Keratinocyte (primary cell): ENCODE measurements at regions not wholly inside any gene's neighbourhood (a gene's known extent, or its start where the extent isn't known, plus 50 kb on each side); places are given as distances from the start of the nearest gene placed in this dataset.

ENCODE experiments used
- DNase-seq: peaks from one replicate; pipeline ENCODE4 v3.0.0-alpha.2; 2011; ENCODE audit warnings: low read depth, missing footprints, low spot score
- FAIRE-seq: peaks from 2 replicates; lab custom pipeline; 2011; peaks lifted over from hg19 to GRCh38; lab: Jason Lieb, UNC
- H2AFZ ChIP-seq: 2 replicates; pipeline ENCODE4 v1.6.0; 2012; ENCODE audit warnings: low read length, control low read depth, inconsistent platforms; ENCODE audit not compliant: control insufficient read depth
- H3K27ac ChIP-seq: 2 replicates; pipeline ENCODE4 v1.5.1; 2011; ENCODE audit warnings: low read length; ENCODE audit not compliant: control insufficient read depth, insufficient read depth
- H3K27me3 ChIP-seq: 3 replicates; pipeline ENCODE4 v1.6.0; 2011; ENCODE audit warnings: low read length; ENCODE audit not compliant: control insufficient read depth, insufficient read depth; ENCODE audit errors: extremely low read depth
- H3K36me3 ChIP-seq, 2 experiments: 2 replicates in 1 of 2; 3 replicates in 1 of 2; pipeline ENCODE4 v1.5.1; 2011; ENCODE audit warnings: low read length in 2 of 2, mild to moderate bottlenecking in 1 of 2; ENCODE audit not compliant: control insufficient read depth in 2 of 2, insufficient read depth in 2 of 2; ENCODE audit errors: extremely low read depth in 1 of 2
- H3K4me1 ChIP-seq: 3 replicates; pipeline ENCODE4 v1.5.1; 2011; ENCODE audit warnings: low read length; ENCODE audit not compliant: control insufficient read depth, insufficient read depth; ENCODE audit errors: extremely low read depth
- H3K4me2 ChIP-seq: 3 replicates; pipeline ENCODE4 v1.6.0; 2011; ENCODE audit warnings: low read depth, low read length; ENCODE audit not compliant: control insufficient read depth, insufficient read depth; ENCODE audit errors: extremely low read depth
- H3K4me3 ChIP-seq, 3 experiments: fragments of 200-600 bp in 1 of 3; sonication (generic) in 1 of 3; 2 replicates in 2 of 3; 3 replicates in 1 of 3; pipeline ENCODE4 v1.5.1; 2011 to 2016; ENCODE audit warnings: low read length in 3 of 3, mild to moderate bottlenecking in 3 of 3, control low read depth in 2 of 3, inconsistent platforms in 1 of 3, low read depth in 1 of 3, mixed read lengths in 1 of 3, mixed run types in 1 of 3, moderate library complexity in 1 of 3; ENCODE audit not compliant: control insufficient read depth in 2 of 3, insufficient read depth in 2 of 3; ENCODE audit errors: extremely low read depth in 1 of 3
- H3K79me2 ChIP-seq: 2 replicates; pipeline ENCODE4 v1.6.0; 2012; ENCODE audit warnings: low read length; ENCODE audit not compliant: control insufficient read depth, insufficient read depth
- H3K9ac ChIP-seq: 3 replicates; pipeline ENCODE4 v1.6.0; 2011; ENCODE audit warnings: low read length; ENCODE audit not compliant: control insufficient read depth, insufficient read depth; ENCODE audit errors: extremely low read depth
- H3K9me1 ChIP-seq: 3 replicates; pipeline ENCODE4 v1.6.0; 2011; ENCODE audit warnings: low read length; ENCODE audit not compliant: control insufficient read depth, insufficient read depth; ENCODE audit errors: extremely low read depth
- H3K9me3 ChIP-seq: 2 replicates; pipeline ENCODE4 v1.5.1; 2012; ENCODE audit warnings: low read depth, low read length; ENCODE audit not compliant: control insufficient read depth
- H4K20me1 ChIP-seq: 3 replicates; pipeline ENCODE4 v1.6.0; 2011; ENCODE audit warnings: low read length; ENCODE audit not compliant: control insufficient read depth, insufficient read depth; ENCODE audit errors: extremely low read depth
- EZH2 ChIP-seq: IDR thresholded peaks from one replicate; pipeline ENCODE4 v1.6.1; 2012; ENCODE audit warnings: inconsistent platforms, mild to moderate bottlenecking, low read length, moderate library complexity
- dilution Hi-C: fragments of 300-500 bp; cut with MboI; formaldehyde crosslinking; loops from one replicate; pipeline ENCODE4 v1.7.0; 2020; ENCODE audit warnings: low sequenced_read_pairs; ENCODE audit not compliant: extremely low pct_ligation_motif_present
- TF ChIP-seq, protein P1 (sequence below), 3 experiments: IDR thresholded peaks in 1 of 3; conservative IDR thresholded peaks in 1 of 3; optimal IDR thresholded peaks in 1 of 3; 2 replicates in 2 of 3; 3 replicates in 1 of 3; pipeline versions ENCODE3 to v1.5.1; 2011; ENCODE audit warnings: low read length in 3 of 3, mild to moderate bottlenecking in 3 of 3, moderate library complexity in 2 of 3, control low read depth in 1 of 3, inconsistent platforms in 1 of 3; ENCODE audit not compliant: insufficient read depth in 2 of 3; ENCODE audit errors: extremely low read depth in 1 of 3

DNA sequence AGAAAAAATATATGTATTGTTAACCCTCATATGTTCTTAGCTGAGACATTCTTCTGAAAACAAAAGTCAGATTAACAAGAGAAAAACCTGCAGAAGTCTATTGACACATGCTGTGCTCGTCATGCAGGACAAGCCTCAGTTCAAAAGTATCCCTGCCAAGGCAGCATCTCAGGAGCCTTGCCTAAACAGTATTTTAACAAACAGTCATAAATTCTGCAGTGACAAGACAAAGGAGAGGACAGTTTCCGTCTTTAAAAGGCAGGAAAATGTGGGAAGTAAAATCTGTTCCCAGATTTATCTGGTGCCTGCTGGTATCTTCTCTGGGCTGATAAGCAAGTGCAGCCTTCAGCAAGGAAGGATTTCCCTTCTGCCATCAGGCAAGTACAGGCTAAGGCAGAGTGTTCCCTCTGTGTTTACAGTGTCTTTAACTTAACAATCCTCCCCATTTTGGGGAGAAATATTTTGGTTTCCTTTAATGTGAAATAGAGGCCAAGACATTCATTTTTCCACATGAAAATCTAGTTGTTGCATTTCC lies 480.2 kb upstream of the CCDC196 start:
- Histone ChIP-seq H3K4me1 (peaks cover 2% of the 10 kb centered on the region), H3K9me1 (no peaks in the 10 kb centered on the region), H3K4me2 (no peak overlapping the region), H3K27ac (no peak overlapping the region), H2AFZ (no peak overlapping the region), H3K36me3 (no peaks in the 10 kb centered on the region), H3K9me3 (no peaks in the 10 kb centered on the region), H3K4me3 (no peak overlapping the region), H3K79me2 (no peaks in the 10 kb centered on the region), H4K20me1 (no peaks in the 10 kb centered on the region), H3K9ac (no peak overlapping the region), H3K27me3 (no peaks in the 10 kb centered on the region)
- dilution Hi-C loops, result no loop called here
- no peak for FAIRE-seq
- TF ChIP-seq, protein P1, sequence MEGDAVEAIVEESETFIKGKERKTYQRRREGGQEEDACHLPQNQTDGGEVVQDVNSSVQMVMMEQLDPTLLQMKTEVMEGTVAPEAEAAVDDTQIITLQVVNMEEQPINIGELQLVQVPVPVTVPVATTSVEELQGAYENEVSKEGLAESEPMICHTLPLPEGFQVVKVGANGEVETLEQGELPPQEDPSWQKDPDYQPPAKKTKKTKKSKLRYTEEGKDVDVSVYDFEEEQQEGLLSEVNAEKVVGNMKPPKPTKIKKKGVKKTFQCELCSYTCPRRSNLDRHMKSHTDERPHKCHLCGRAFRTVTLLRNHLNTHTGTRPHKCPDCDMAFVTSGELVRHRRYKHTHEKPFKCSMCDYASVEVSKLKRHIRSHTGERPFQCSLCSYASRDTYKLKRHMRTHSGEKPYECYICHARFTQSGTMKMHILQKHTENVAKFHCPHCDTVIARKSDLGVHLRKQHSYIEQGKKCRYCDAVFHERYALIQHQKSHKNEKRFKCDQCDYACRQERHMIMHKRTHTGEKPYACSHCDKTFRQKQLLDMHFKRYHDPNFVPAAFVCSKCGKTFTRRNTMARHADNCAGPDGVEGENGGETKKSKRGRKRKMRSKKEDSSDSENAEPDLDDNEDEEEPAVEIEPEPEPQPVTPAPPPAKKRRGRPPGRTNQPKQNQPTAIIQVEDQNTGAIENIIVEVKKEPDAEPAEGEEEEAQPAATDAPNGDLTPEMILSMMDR (optimal IDR thresholded peaks at IDR 0.05 in 1 of 3, IDR thresholded peaks at IDR 0.05 in 1 of 3, conservative IDR thresholded peaks at IDR 0.05 in 1 of 3; ENCODE audit: extremely low read depth in 1 of 3, insufficient read depth in 2 of 3, low read length in 3 of 3), result no peak
- TF ChIP-seq EZH2, result no peak
- DNase-seq, result no peak

DNA sequence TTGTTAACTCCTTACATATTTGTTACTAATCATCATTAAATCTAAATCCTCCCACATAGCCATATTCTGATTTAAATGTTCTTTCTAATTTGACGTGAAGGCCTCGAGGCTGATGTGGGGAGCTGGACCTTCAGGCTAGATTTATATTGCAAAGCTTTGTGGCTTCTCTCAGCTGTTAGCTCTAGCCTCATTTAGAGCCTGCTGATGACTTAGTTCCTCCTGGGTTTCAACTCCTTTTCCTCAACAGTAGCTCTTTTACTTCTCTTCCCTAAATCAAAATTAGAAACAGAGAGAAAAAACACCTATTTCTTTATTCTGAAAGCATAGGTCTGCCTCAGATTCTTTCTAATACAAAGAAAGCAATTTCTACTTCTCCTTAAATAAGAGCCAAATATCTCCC lies 477.5 kb upstream of the CCDC196 start:
- Histone ChIP-seq H3K27ac (no peak overlapping the region), H3K9ac (no peak overlapping the region), H3K4me1 (no peaks in the 10 kb centered on the region), H3K4me2 (no peak overlapping the region), H3K79me2 (no peaks in the 10 kb centered on the region), H3K27me3 (no peaks in the 10 kb centered on the region), H3K36me3 (no peaks in the 10 kb centered on the region), H3K9me3 (no peaks in the 10 kb centered on the region), H4K20me1 (no peaks in the 10 kb centered on the region), H2AFZ (no peak overlapping the region), H3K9me1 (no peaks in the 10 kb centered on the region), H3K4me3 (no peak overlapping the region)
- no peak for TF ChIP-seq EZH2
- TF ChIP-seq, protein P1 (optimal IDR thresholded peaks at IDR 0.05 in 1 of 3, IDR thresholded peaks at IDR 0.05 in 1 of 3, conservative IDR thresholded peaks at IDR 0.05 in 1 of 3; ENCODE audit: extremely low read depth in 1 of 3, insufficient read depth in 2 of 3, low read length in 3 of 3), result no peak
- dilution Hi-C loops, result no loop called here
- DNase-seq (no peak), FAIRE-seq (no peak)
